Stimulated activated CD4-positive, alpha-beta T cell treated with anti-CD3 and anti-CD28 coated beads, Interleukin-2, amount 100 ng/mL, for 24 hours (primary cell): ENCODE measurements at regions not wholly inside any gene's neighbourhood (a gene's known extent, or its start where the extent isn't known, plus 50 kb on each side); places are given as distances from the start of the nearest gene placed in this dataset.
"Not testable (repeated sequence)": the region's sequence is repeated elsewhere in the genome, so short reads cannot be mapped to it uniquely, and the experiment has no call there.

ENCODE experiments used
- DNase-seq, 2 donors: peaks; one replicate each; pipeline ENCODE4 v3.0.0-alpha.2; 2020

GRCh38 chr3:164458986-164459385, 619.3 kb downstream of the SI start:
- DNase-seq, result no peak

GRCh38 chr3:164453714-164454113, 624.6 kb downstream of the SI start:
- DNase-seq, result no peak

GRCh38 chr3:164452707-164453106, 625.6 kb downstream of the SI start:
- DNase-seq, result no peak

- DNase-seq, result no peak
Observed at GRCh38 chr3:164451072-164451910, 627.0 kb downstream of the SI start.

GRCh38 chr3:164450276-164450905, 627.9 kb downstream of the SI start:
- DNase-seq, result no peak

- no peak for DNase-seq
Observed at GRCh38 chr3:164419220-164419619, 659.1 kb downstream of the SI start.

- no peak for DNase-seq
Observed at GRCh38 chr3:164418414-164418813, 659.9 kb downstream of the SI start.

- DNase-seq, result no peak
Observed at GRCh38 chr3:164417955-164418354, 660.3 kb downstream of the SI start.

GRCh38 chr3:164416491-164417222, 661.6 kb downstream of the SI start:
- no peak for DNase-seq

- no peak for DNase-seq
Observed at GRCh38 chr3:164408326-164408725, 670.0 kb downstream of the SI start.

- DNase-seq, result no peak
Observed at GRCh38 chr3:164407111-164407510, 671.2 kb downstream of the SI start.

- no peak for DNase-seq
Observed at GRCh38 chr3:164406281-164406680, 672.0 kb downstream of the SI start.

GRCh38 chr3:164401923-164402322, 676.4 kb downstream of the SI start:
- no peak for DNase-seq

- not testable (repeated sequence) for DNase-seq
Observed at GRCh38 chr3:164401440-164401839, 676.9 kb downstream of the SI start.

GRCh38 chr3:164397462-164397861, 680.8 kb downstream of the SI start:
- DNase-seq, result no peak

- no peak for DNase-seq
Observed at GRCh38 chr3:164393171-164393570, 685.1 kb downstream of the SI start.

GRCh38 chr3:164390046-164390445, 688.2 kb downstream of the SI start:
- DNase-seq, result no peak

- no peak for DNase-seq
Observed at GRCh38 chr3:164387236-164387635, 691.1 kb downstream of the SI start.

- DNase-seq, result no peak
Observed at GRCh38 chr3:164380156-164380555, 698.1 kb downstream of the SI start.

GRCh38 chr3:164377466-164377865, 700.8 kb downstream of the SI start:
- no peak for DNase-seq

GRCh38 chr3:164375995-164376394, 702.3 kb downstream of the SI start:
- no peak for DNase-seq

- DNase-seq, result no peak
Observed at GRCh38 chr3:164375538-164375937, 702.8 kb downstream of the SI start.

- DNase-seq, result no peak
Observed at GRCh38 chr3:164371681-164372080, 706.6 kb downstream of the SI start.

GRCh38 chr3:164370970-164371369, 707.3 kb downstream of the SI start:
- no peak for DNase-seq
